ENCODE measurements at regions not wholly inside any gene's neighbourhood (a gene's known extent, or its start where the extent isn't known, plus 50 kb on each side); places are given as distances from the start of the nearest gene placed in this dataset.
"Not testable (repeated sequence)": the region's sequence is repeated elsewhere in the genome, so short reads cannot be mapped to it uniquely, and the experiment has no call there.

- Mint-ChIP-seq H3K27ac (no peak overlapping the region), H3K4me1 (no peaks in the 10 kb centered on the region), H3K4me3 (no peak overlapping the region), H3K27me3 (ENCODE audit: insufficient read depth) (peaks cover 10% of the 10 kb centered on the region), H3K36me3 (ENCODE audit: low read depth) (no peaks in the 10 kb centered on the region), H3K9me3 (no peaks in the 10 kb centered on the region)
- H3K36me3 ChIP-seq (ENCODE audit: control insufficient read depth, insufficient read depth, low read length), result no peaks in the 10 kb centered on the region
- 77 to 84% methylated on average over 3 to 6 of the region's 6 CpGs for WGBS, 2 experiments (ENCODE audit: insufficient coverage in 1 of 2, insufficient read length in 1 of 2)
- H3K4me3 ChIP-seq (ENCODE audit: low read length), result no peak overlapping the region
- no peak overlapping the region for H3K9ac ChIP-seq (ENCODE audit: extremely low read depth, low read length, poor library complexity, severe bottlenecking)
- no peaks in the 10 kb centered on the region for H3K9me3 ChIP-seq (ENCODE audit: control insufficient read depth, low read length)
- no peak overlapping the region for H3K27ac ChIP-seq (ENCODE audit: low read depth, low read length)
- DNase-seq, result no peak
- no peak for TF ChIP-seq CTCF (conservative IDR thresholded peaks at IDR 0.05)
- no peaks in the 10 kb centered on the region for H3K4me1 ChIP-seq (ENCODE audit: control insufficient read depth, insufficient read depth, low read length)
- H3K27me3 ChIP-seq (ENCODE audit: control insufficient read depth, insufficient read depth, low read length, poor library complexity, severe bottlenecking), result no peaks in the 10 kb centered on the region
These were observed 58.6 kb upstream of the ZFHX3 start for GRCh38 chr16:73106329-73107034.

GRCh38 chr16:73101568-73101967 is 53.6 kb upstream of the ZFHX3 start:
- Histone ChIP-seq H3K9ac (ENCODE audit: extremely low read depth, low read length, poor library complexity, severe bottlenecking) (no peak overlapping the region), H3K4me1 (ENCODE audit: control insufficient read depth, insufficient read depth, low read length) (no peaks in the 10 kb centered on the region), H3K27ac (ENCODE audit: low read depth, low read length) (no peak overlapping the region), H3K9me3 (ENCODE audit: control insufficient read depth, low read length) (no peaks in the 10 kb centered on the region), H3K36me3 (ENCODE audit: control insufficient read depth, insufficient read depth, low read length) (no peaks in the 10 kb centered on the region), H3K27me3 (ENCODE audit: control insufficient read depth, insufficient read depth, low read length, poor library complexity, severe bottlenecking) (no peaks in the 10 kb centered on the region), H3K4me3 (ENCODE audit: low read length) (no peak overlapping the region)
- Mint-ChIP-seq H3K27me3 (ENCODE audit: insufficient read depth) (peaks cover 8% of the 10 kb centered on the region), H3K4me1 (no peaks in the 10 kb centered on the region), H3K27ac (no peak overlapping the region), H3K4me3 (no peak overlapping the region), H3K9me3 (no peaks in the 10 kb centered on the region), H3K36me3 (ENCODE audit: low read depth) (no peaks in the 10 kb centered on the region)
- TF ChIP-seq CTCF (conservative IDR thresholded peaks at IDR 0.05), result no peak
- 95 to 100% methylated on average over 4 to 5 of the region's 5 CpGs for WGBS, 2 experiments (ENCODE audit: insufficient coverage in 1 of 2, insufficient read length in 1 of 2)
- DNase-seq, result no peak

GRCh38 chr16:73099601-73100000 is 51.7 kb upstream of the ZFHX3 start:
- not testable (repeated sequence) for DNase-seq; H3K27me3 ChIP-seq (ENCODE audit: control insufficient read depth, insufficient read depth, low read length, poor library complexity, severe bottlenecking); H3K9me3 Mint-ChIP-seq; H3K4me1 ChIP-seq (ENCODE audit: control insufficient read depth, insufficient read depth, low read length); H3K27me3 Mint-ChIP-seq (ENCODE audit: insufficient read depth); H3K9me3 ChIP-seq (ENCODE audit: control insufficient read depth, low read length); H3K4me3 Mint-ChIP-seq; H3K27ac Mint-ChIP-seq; H3K36me3 ChIP-seq (ENCODE audit: control insufficient read depth, insufficient read depth, low read length); H3K4me1 Mint-ChIP-seq; H3K36me3 Mint-ChIP-seq (ENCODE audit: low read depth); H3K4me3 ChIP-seq (ENCODE audit: low read length); H3K27ac ChIP-seq (ENCODE audit: low read depth, low read length); H3K9ac ChIP-seq (ENCODE audit: extremely low read depth, low read length, poor library complexity, severe bottlenecking)
- 83 to 100% methylated on average over 1 to 5 of the region's 5 CpGs for WGBS, 2 experiments (ENCODE audit: insufficient coverage in 1 of 2, insufficient read length in 1 of 2)

Data from endodermal cell (in vitro differentiated cells).